ENCODE measurements at regions not wholly inside any gene's neighbourhood (a gene's known extent, or its start where the extent isn't known, plus 50 kb on each side); places are given as distances from the start of the nearest gene placed in this dataset.

GRCh38 chr4:177853229-177853628 lies 411.0 kb upstream of the AGA start:
- H4K20me1 ChIP-seq (ENCODE audit: insufficient read depth): no peaks in the 10 kb centered on the region
- no peak overlapping the region for H3K4me3 ChIP-seq (IDR thresholded peaks at IDR 0.05; ENCODE audit: insufficient read depth, low read depth, low read length)
- H3K36me3 ChIP-seq (ENCODE audit: insufficient read depth): no peaks in the 10 kb centered on the region
- TF ChIP-seq CTCF (conservative IDR thresholded peaks at IDR 0.05; ENCODE audit: low read depth, low read length): no peak
- no peak overlapping the region for H3K4me2 ChIP-seq
- no peaks in the 10 kb centered on the region for H3K27me3 ChIP-seq (ENCODE audit: insufficient read depth, low read depth)
- no peaks in the 10 kb centered on the region for H3K4me1 ChIP-seq (ENCODE audit: low read depth, poor library complexity, severe bottlenecking)
- H2AFZ ChIP-seq (ENCODE audit: low read depth): no peak overlapping the region
- H3K79me2 ChIP-seq (ENCODE audit: insufficient read depth, low read depth): no peaks in the 10 kb centered on the region
- no peak overlapping the region for H3K27ac ChIP-seq
- no peak overlapping the region for H3K9ac ChIP-seq

DNA sequence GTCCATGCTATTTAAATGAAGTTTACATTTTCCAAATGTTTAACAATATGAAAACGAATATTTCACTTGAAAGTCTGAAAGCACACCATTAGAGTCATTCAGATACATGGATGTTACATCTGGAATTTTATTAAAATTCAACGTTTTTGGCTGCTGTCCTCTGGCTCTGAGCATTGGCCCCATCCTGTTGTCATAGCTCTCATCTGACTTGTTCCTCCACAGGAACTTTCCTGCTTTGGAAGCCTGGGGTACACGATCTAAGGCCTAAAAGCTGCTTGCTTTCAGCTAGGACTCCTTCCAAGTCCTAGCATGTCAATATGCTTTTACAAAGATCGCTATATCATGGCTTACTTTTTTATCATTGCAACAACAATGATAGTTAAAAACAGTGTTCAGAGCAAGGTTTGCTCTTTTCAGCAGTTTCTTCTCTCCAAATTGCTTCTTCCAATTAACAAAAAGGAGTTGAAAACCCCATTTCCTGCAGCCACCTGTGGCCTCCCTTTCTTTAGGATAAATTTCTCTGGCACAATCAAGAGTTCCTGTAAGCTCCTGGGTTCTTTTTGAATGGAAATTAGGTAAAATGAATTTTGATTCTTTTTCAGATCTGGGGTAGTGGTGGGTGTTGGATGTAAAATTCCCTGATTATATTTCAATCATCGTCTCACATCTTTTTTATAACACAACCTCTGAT lies 413.4 kb upstream of the AGA start:
- no peaks in the 10 kb centered on the region for H3K4me1 ChIP-seq (ENCODE audit: low read depth, poor library complexity, severe bottlenecking)
- no peaks in the 10 kb centered on the region for H3K79me2 ChIP-seq (ENCODE audit: insufficient read depth, low read depth)
- no peaks in the 10 kb centered on the region for H3K27me3 ChIP-seq (ENCODE audit: insufficient read depth, low read depth)
- no peak overlapping the region for H2AFZ ChIP-seq (ENCODE audit: low read depth)
- H3K9ac ChIP-seq: no peak overlapping the region
- H3K4me3 ChIP-seq (IDR thresholded peaks at IDR 0.05; ENCODE audit: insufficient read depth, low read depth, low read length): no peak overlapping the region
- no peak for TF ChIP-seq CTCF (conservative IDR thresholded peaks at IDR 0.05; ENCODE audit: low read depth, low read length)
- H4K20me1 ChIP-seq (ENCODE audit: insufficient read depth): no peaks in the 10 kb centered on the region
- no peaks in the 10 kb centered on the region for H3K36me3 ChIP-seq (ENCODE audit: insufficient read depth)
- H3K4me2 ChIP-seq: no peak overlapping the region
- no peak overlapping the region for H3K27ac ChIP-seq

GRCh38 chr4:177860171-177860570 lies 417.9 kb upstream of the AGA start:
- Histone ChIP-seq H4K20me1 (ENCODE audit: insufficient read depth) (no peaks in the 10 kb centered on the region), H3K79me2 (ENCODE audit: insufficient read depth, low read depth) (no peaks in the 10 kb centered on the region), H2AFZ (ENCODE audit: low read depth) (no peak overlapping the region), H3K36me3 (ENCODE audit: insufficient read depth) (no peaks in the 10 kb centered on the region), H3K9ac (no peak overlapping the region), H3K4me1 (ENCODE audit: low read depth, poor library complexity, severe bottlenecking) (no peaks in the 10 kb centered on the region), H3K4me2 (no peak overlapping the region), H3K27ac (no peak overlapping the region), H3K27me3 (ENCODE audit: insufficient read depth, low read depth) (no peaks in the 10 kb centered on the region), H3K4me3 (IDR thresholded peaks at IDR 0.05; ENCODE audit: insufficient read depth, low read depth, low read length) (no peak overlapping the region)
- TF ChIP-seq CTCF (conservative IDR thresholded peaks at IDR 0.05; ENCODE audit: low read depth, low read length): no peak

DNA sequence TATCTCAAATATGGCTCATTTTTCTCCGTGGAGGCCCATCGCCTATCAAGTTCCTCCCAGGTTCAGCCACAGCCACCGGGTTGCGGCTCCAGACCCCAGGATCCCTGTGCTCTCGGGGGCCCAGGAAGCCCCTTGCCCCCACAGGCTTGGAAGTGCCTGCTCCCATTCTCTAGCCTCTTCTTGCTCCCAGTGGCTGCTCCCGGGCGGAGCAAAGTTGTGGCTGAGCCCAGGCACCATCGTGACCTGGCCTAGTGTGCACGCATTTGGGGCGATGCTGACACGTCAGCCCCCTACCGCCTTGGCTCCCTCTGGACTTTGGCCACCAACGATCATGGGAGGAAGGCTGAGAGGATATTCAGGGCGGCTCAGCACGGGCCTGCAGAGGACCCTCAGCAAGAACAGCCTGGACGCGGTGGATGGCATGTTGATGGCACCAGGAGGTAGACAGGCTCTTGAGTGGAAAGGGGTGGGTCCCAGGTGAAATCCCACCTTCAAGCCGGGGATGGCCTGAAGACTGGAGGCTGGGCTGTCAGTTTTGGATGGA lies 419.4 kb upstream of the AGA start:
- H4K20me1 ChIP-seq (ENCODE audit: insufficient read depth): no peaks in the 10 kb centered on the region
- H3K4me3 ChIP-seq (IDR thresholded peaks at IDR 0.05; ENCODE audit: insufficient read depth, low read depth, low read length): no peak overlapping the region
- no peak overlapping the region for H3K9ac ChIP-seq
- H3K27me3 ChIP-seq (ENCODE audit: insufficient read depth, low read depth): no peaks in the 10 kb centered on the region
- H3K79me2 ChIP-seq (ENCODE audit: insufficient read depth, low read depth): no peaks in the 10 kb centered on the region
- H2AFZ ChIP-seq (ENCODE audit: low read depth): no peak overlapping the region
- no peaks in the 10 kb centered on the region for H3K4me1 ChIP-seq (ENCODE audit: low read depth, poor library complexity, severe bottlenecking)
- H3K27ac ChIP-seq: no peak overlapping the region
- H3K36me3 ChIP-seq (ENCODE audit: insufficient read depth): no peaks in the 10 kb centered on the region
- H3K4me2 ChIP-seq: no peak overlapping the region
- TF ChIP-seq CTCF (conservative IDR thresholded peaks at IDR 0.05; ENCODE audit: low read depth, low read length): no peak

All from KMS-11 (cell line).